SK-N-SH (cell line): ENCODE measurements at regions not wholly inside any gene's neighbourhood (a gene's known extent, or its start where the extent isn't known, plus 50 kb on each side); places are given as distances from the start of the nearest gene placed in this dataset.

Source experiments
- CTCF ChIA-PET: fragments of 300-600, 350-600 bp; formaldehyde crosslinking; extraction: SDS; loops from one replicate; lab custom pipeline; 2021; lab: Yijun Ruan, JAX
- POLR2A ChIA-PET: fragments of 350-600 bp; sonication (Branson Sonifier 250); formaldehyde crosslinking; extraction: SDS; loops from one replicate; lab custom pipeline; 2020; ENCODE audit warnings: antibody characterized with exemption, inconsistent platforms; lab: Yijun Ruan, JAX
- DNase-seq: peaks from one replicate; pipeline ENCODE4 v3.0.0; 2012
- H2AFZ ChIP-seq: fragments of 200-600 bp; sonication (generic); 2 replicates; pipeline ENCODE4 v1.8.1; 2016; ENCODE audit warnings: antibody characterized with exemption, mild to moderate bottlenecking, low read depth
- H3F3A ChIP-seq: fragments of 200-600 bp; sonication (generic); replicated peaks from 2 replicates; pipeline ENCODE3; 2016; ENCODE audit warnings: antibody characterized with exemption, mild to moderate bottlenecking; ENCODE audit not compliant: insufficient read depth
- H3K27ac ChIP-seq, 2 experiments: fragments of 200-500 bp in 1 of 2; fragments of 200-600 bp in 1 of 2; sonication (Bioruptor generic) in 1 of 2; sonication (generic), shearing (Covaris generic) in 1 of 2; 2 replicates each; pipeline versions ENCODE4 v1.5.1 to v1.6.1; 2014 to 2016; ENCODE audit warnings: low read depth in 2 of 2, inconsistent platforms in 1 of 2, low read length in 1 of 2, mild to moderate bottlenecking in 1 of 2, mixed read lengths in 1 of 2
- H3K27me3 ChIP-seq: fragments of 200-600 bp; sonication (generic), shearing (Covaris generic); 2 replicates; pipeline ENCODE4 v1.6.1; 2016; ENCODE audit warnings: mixed run types; ENCODE audit not compliant: insufficient read depth
- H3K36me3 ChIP-seq, 2 experiments: fragments of 200-500 bp in 1 of 2; fragments of 200-600 bp in 1 of 2; sonication (Bioruptor generic) in 1 of 2; sonication (generic) in 1 of 2; replicated peaks in 1 of 2; 2 replicates each; pipeline versions ENCODE3 to v1.5.1; 2014 to 2016; ENCODE audit warnings: low read length in 1 of 2, mild to moderate bottlenecking in 1 of 2; ENCODE audit not compliant: insufficient read depth in 2 of 2, control insufficient read depth in 1 of 2
- H3K4me1 ChIP-seq, 2 experiments: fragments of 200-500 bp in 1 of 2; fragments of 200-600 bp in 1 of 2; sonication (Bioruptor generic) in 1 of 2; sonication (generic), shearing (Covaris generic) in 1 of 2; 2 replicates each; pipeline versions ENCODE4 v1.5.1 to v1.6.1; 2014 to 2016; ENCODE audit warnings: low read depth in 1 of 2, low read length in 1 of 2, mixed run types in 1 of 2; ENCODE audit not compliant: insufficient read depth in 2 of 2, control insufficient read depth in 1 of 2
- H3K4me2 ChIP-seq: fragments of 200-600 bp; sonication (generic), shearing (Covaris generic); 2 replicates; pipeline ENCODE4 v1.6.1; 2017; ENCODE audit warnings: mixed run types
- H3K4me3 ChIP-seq, 2 experiments: fragments of 200-500 bp in 1 of 2; fragments of 200-600 bp in 1 of 2; sonication (Bioruptor generic) in 1 of 2; sonication (generic), shearing (Covaris generic) in 1 of 2; 2 replicates each; pipeline versions ENCODE4 v1.5.1 to v1.8.1; 2014 to 2016; ENCODE audit warnings: low read depth in 2 of 2, inconsistent platforms in 1 of 2, low read length in 1 of 2, mild to moderate bottlenecking in 1 of 2, mixed read lengths in 1 of 2, moderate library complexity in 1 of 2
- H3K79me2 ChIP-seq: fragments of 200-600 bp; sonication (generic); 2 replicates; pipeline ENCODE4 v1.8.1; 2017; ENCODE audit warnings: mild to moderate bottlenecking; ENCODE audit not compliant: insufficient read depth
- H3K9ac ChIP-seq: fragments of 200-600 bp; sonication (generic); 2 replicates; pipeline ENCODE4 v1.6.1; 2017; ENCODE audit warnings: mixed run types
- H3K9me2 ChIP-seq: fragments of 200-600 bp; sonication (generic); 2 replicates; pipeline ENCODE4 v1.6.1; 2017; ENCODE audit warnings: mixed run types
- H3K9me3 ChIP-seq: fragments of 200-600 bp; sonication (generic); 2 replicates; pipeline ENCODE4 v1.6.1; 2017; ENCODE audit warnings: mixed run types, mild to moderate bottlenecking, moderate library complexity
- H4K20me1 ChIP-seq: fragments of 200-600 bp; sonication (generic); 2 replicates; pipeline ENCODE4 v1.6.1; 2017; ENCODE audit warnings: mild to moderate bottlenecking, mixed run types; ENCODE audit not compliant: insufficient read depth
- CTCF ChIP-seq: fragments of 200-600 bp; sonication (generic); IDR thresholded peaks from 2 replicates; pipeline ENCODE4 v1.6.1; 2017; ENCODE audit warnings: antibody characterized with exemption, mild to moderate bottlenecking, moderate library complexity
- EP300 ChIP-seq, 2 experiments: IDR thresholded peaks; 2 replicates each; pipeline versions ENCODE4 v1.4.0 to v1.6.1; 2012; ENCODE audit warnings: borderline replicate concordance in 1 of 2, low read depth in 1 of 2, low read length in 1 of 2
- FOSL2 ChIP-seq: IDR thresholded peaks from 2 replicates; pipeline ENCODE4 v1.4.0; 2012; ENCODE audit warnings: low read depth, mild to moderate bottlenecking, moderate library complexity, borderline replicate concordance
- FOXM1 ChIP-seq: IDR thresholded peaks from 2 replicates; pipeline ENCODE4 v1.4.0; 2012; ENCODE audit warnings: low read depth, mild to moderate bottlenecking
- IRF3 ChIP-seq: fragments of 150-350 bp; IDR thresholded peaks from 2 replicates; pipeline ENCODE4 v1.6.1; 2016; ENCODE audit warnings: mild to moderate bottlenecking, low read depth, low read length
- NFIC ChIP-seq: IDR thresholded peaks from 2 replicates; pipeline ENCODE4 v1.4.0; 2012; ENCODE audit warnings: borderline replicate concordance
- PBX3 ChIP-seq: IDR thresholded peaks from 2 replicates; pipeline ENCODE4; 2012
- REST ChIP-seq: IDR thresholded peaks from 2 replicates; pipeline ENCODE4 v1.6.1; 2012; ENCODE audit warnings: mild to moderate bottlenecking, low read depth, low read length, moderate library complexity
- RFX5 ChIP-seq: IDR thresholded peaks from 2 replicates; pipeline ENCODE4 v1.6.1; 2012; ENCODE audit warnings: mild to moderate bottlenecking, improper control_type of control experiment, low read length
- USF2 ChIP-seq: fragments of 150-350 bp; IDR thresholded peaks from 2 replicates; pipeline ENCODE4 v1.6.1; 2017; ENCODE audit warnings: antibody characterized with exemption, low read length, low read depth, borderline replicate concordance
- WGBS: methylation state at CpG from one replicate; pipeline ENCODE4 v1.1.6; 2017; ENCODE audit warnings: low lambda C conversion rate; 5-methylcytosine and 5-hydroxymethylcytosine counted together

GRCh38 chr5:4855880-4856279 lies 284.2 kb upstream of the ADAMTS16 start:
- POLR2A ChIA-PET: no interaction called here
- no peak overlapping the region for H3K27ac ChIP-seq
- H3K36me3 ChIP-seq: no peaks in the 10 kb centered on the region
- H4K20me1 ChIP-seq: no peaks in the 10 kb centered on the region
- no peak overlapping the region for H3K9ac ChIP-seq
- H3K4me1 ChIP-seq: no peaks in the 10 kb centered on the region
- no peaks in the 10 kb centered on the region for H3K79me2 ChIP-seq
- H3K9me3 ChIP-seq: no peaks in the 10 kb centered on the region
- WGBS: 10% methylated on average over 2 of the region's 2 CpGs
- DNase-seq: no peak
- no peaks in the 10 kb centered on the region for H3F3A ChIP-seq
- no peaks in the 10 kb centered on the region for H3K9me2 ChIP-seq
- TF ChIP-seq FOSL2 (no peak), FOXM1 (no peak), RFX5 (no peak), REST (no peak), NFIC (no peak), CTCF (no peak), IRF3 (no peak), PBX3 (no peak), EP300 (IDR thresholded peaks at IDR 0.05; ENCODE audit: borderline replicate concordance in 1 of 2, low read depth in 1 of 2, low read length in 1 of 2) (no peak), USF2 (no peak)
- no peak overlapping the region for H3K4me2 ChIP-seq
- peaks cover 8% of the 10 kb centered on the region; the same call in 1 of the 2 replicates for H3K27me3 ChIP-seq
- no peak overlapping the region for H3K4me3 ChIP-seq
- CTCF ChIA-PET: no interaction called here
- no peak overlapping the region for H2AFZ ChIP-seq
